ENCODE measurements at regions not wholly inside any gene's neighbourhood (a gene's known extent, or its start where the extent isn't known, plus 50 kb on each side); places are given as distances from the start of the nearest gene placed in this dataset.

DNA sequence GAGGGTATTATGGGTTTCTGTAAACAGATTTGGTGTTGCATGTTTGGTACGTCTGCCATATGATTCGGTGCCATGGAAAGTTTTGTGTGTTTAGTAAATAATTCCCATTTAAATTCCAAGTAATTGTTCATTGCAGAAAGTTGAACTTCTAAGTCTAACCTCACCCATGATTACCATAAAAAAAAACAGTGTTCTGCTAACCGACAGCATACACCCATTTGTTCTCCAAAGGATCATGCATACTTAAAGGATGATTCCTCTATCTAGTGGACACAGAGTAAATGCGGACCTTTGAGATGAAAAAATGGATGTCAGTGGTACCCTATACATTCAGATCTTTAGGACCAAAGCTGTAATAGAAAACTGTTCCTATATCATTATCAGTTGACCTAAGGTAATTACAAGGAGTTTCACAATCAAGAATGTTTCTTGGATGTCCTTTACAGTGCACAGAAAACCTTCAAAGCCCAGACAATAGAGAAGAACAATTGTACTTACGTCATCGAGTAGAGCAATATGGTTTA, 209.9 kb downstream of the CRPPA start:
- TF ChIP-seq EP300 (IDR thresholded peaks at IDR 0.05) (no peak), POLR2AphosphoS5 (IDR thresholded peaks at IDR 0.05) (no peak), POLR2A (IDR thresholded peaks at IDR 0.05) (no peak)
- TF ChIP-seq, protein P1, sequence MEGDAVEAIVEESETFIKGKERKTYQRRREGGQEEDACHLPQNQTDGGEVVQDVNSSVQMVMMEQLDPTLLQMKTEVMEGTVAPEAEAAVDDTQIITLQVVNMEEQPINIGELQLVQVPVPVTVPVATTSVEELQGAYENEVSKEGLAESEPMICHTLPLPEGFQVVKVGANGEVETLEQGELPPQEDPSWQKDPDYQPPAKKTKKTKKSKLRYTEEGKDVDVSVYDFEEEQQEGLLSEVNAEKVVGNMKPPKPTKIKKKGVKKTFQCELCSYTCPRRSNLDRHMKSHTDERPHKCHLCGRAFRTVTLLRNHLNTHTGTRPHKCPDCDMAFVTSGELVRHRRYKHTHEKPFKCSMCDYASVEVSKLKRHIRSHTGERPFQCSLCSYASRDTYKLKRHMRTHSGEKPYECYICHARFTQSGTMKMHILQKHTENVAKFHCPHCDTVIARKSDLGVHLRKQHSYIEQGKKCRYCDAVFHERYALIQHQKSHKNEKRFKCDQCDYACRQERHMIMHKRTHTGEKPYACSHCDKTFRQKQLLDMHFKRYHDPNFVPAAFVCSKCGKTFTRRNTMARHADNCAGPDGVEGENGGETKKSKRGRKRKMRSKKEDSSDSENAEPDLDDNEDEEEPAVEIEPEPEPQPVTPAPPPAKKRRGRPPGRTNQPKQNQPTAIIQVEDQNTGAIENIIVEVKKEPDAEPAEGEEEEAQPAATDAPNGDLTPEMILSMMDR (IDR thresholded peaks at IDR 0.05), result no peak
- Histone ChIP-seq H3K27ac (no peak overlapping the region), H3K4me1 (no peaks in the 10 kb centered on the region), H3K9me3 (no peaks in the 10 kb centered on the region), H3K4me3 (no peak overlapping the region), H3K27me3 (no peaks in the 10 kb centered on the region), H3K36me3 (peaks cover 0 to 4% (median 0%) of the 10 kb centered on the region in 4 donors)
- intact Hi-C loops (cut with DNase I; ENCODE audit: low total_unique reads), result no loop called here
- WGBS, 5 donors, result 88 to 91% (median 89%) methylated on average over 6 of the region's 6 CpGs
- DNase-seq, result no peak

DNA sequence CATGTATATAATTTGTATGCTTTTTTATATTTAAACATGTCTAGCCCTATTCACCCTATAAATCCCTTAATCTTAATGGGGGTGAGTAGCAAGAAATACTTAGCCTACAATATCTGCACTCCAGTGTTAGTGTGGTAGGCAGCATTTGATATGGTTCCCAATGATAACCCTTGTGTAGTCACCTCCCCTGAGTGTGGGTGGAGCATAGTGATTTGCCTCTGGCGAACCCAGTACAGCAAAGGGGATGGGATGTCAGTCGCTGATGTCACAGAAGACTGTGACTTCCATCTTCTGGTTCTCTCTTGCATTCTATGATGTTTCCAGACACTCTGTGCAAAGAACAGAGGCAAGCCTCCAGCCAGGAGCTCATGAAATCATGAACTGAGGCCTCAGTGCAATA, 211.2 kb downstream of the CRPPA start:
- Histone ChIP-seq H3K27me3 (no peaks in the 10 kb centered on the region), H3K9me3 (no peaks in the 10 kb centered on the region), H3K27ac (no peak overlapping the region), H3K4me3 (no peak overlapping the region), H3K4me1 (no peaks in the 10 kb centered on the region), H3K36me3 (peaks cover 0 to 4% (median 0%) of the 10 kb centered on the region in 4 donors)
- TF ChIP-seq EP300 (IDR thresholded peaks at IDR 0.05) (no peak), POLR2A (IDR thresholded peaks at IDR 0.05) (no peak)
- no peak for DNase-seq
- intact Hi-C loops (cut with DNase I; ENCODE audit: low total_unique reads), result no loop called here
- 84 to 97% (median 94%) methylated on average over 2 of the region's 2 CpGs for WGBS, 5 donors

DNA sequence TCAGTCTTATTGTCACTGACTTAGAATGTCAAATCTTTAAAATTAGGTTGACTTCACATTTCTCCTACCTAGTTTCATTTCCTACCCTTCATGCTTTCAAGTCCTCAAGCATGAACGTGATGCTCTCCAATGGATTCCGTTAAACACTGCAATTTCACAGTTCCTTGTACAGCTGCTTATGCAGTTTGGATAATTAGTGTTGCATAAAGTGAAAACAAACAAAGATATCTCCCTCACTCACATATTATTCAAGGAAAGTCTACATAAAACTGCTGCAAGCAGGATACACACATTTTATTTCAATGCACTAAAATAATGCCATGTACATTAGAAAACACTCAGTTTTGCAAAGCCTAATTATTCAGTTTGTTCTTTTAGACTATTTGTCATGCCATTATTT, 214.0 kb downstream of the CRPPA start:
- DNase-seq, result no peak
- intact Hi-C loops (cut with DNase I; ENCODE audit: low total_unique reads), result no loop called here
- no peak overlapping the region for H3K27ac ChIP-seq

DNA sequence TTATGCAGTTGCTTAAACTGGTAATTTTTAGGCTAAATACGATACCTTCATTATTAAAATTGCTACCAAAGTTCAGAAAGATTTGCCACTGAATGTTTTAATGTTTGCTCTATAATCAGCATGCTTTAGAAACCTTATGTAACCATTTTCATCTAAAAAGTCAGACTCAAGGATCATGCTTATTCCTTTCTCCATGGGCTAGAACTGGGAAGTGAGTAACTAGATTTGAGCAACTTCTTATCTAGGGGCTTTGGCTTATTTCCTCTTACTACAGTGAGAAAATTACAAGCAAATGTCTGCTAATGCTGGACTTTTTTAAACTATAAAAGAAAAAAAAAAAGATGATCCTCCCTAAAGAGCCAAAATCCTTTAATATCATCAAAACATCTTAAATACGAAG, 215.9 kb downstream of the CRPPA start:
- 83 to 98% (median 96%) methylated on average over 2 of the region's 2 CpGs for WGBS, 5 donors
- no peak overlapping the region for H3K4me3 ChIP-seq
- TF ChIP-seq, protein P1 (IDR thresholded peaks at IDR 0.05), result no peak
- TF ChIP-seq POLR2AphosphoS5 (IDR thresholded peaks at IDR 0.05), result no peak
- no peak for TF ChIP-seq EP300 (IDR thresholded peaks at IDR 0.05)
- TF ChIP-seq POLR2A (IDR thresholded peaks at IDR 0.05), result no peak
- H3K9me3 ChIP-seq, result no peaks in the 10 kb centered on the region
- H3K27me3 ChIP-seq, result no peaks in the 10 kb centered on the region
- H3K4me1 ChIP-seq, result no peaks in the 10 kb centered on the region
- intact Hi-C loops (cut with DNase I; ENCODE audit: low total_unique reads), result no loop called here
- no peak overlapping the region for H3K27ac ChIP-seq
- DNase-seq, result no peak
- H3K36me3 ChIP-seq, result peaks cover 0 to 4% (median 0%) of the 10 kb centered on the region in 4 donors

More for the DNA sequence above, 214.0 kb downstream of the CRPPA start:
- TF ChIP-seq EP300 (IDR thresholded peaks at IDR 0.05) (no peak), POLR2AphosphoS5 (IDR thresholded peaks at IDR 0.05) (no peak), POLR2A (IDR thresholded peaks at IDR 0.05) (no peak)
- TF ChIP-seq, protein P1 (IDR thresholded peaks at IDR 0.05), result no peak
- Histone ChIP-seq H3K9me3 (no peaks in the 10 kb centered on the region), H3K4me1 (no peaks in the 10 kb centered on the region), H3K27me3 (no peaks in the 10 kb centered on the region), H3K4me3 (no peak overlapping the region), H3K36me3 (peaks cover 0 to 4% (median 0%) of the 10 kb centered on the region in 4 donors)
- WGBS, 5 donors, result 70 to 87% (median 76%) methylated on average over 2 of the region's 2 CpGs

DNA sequence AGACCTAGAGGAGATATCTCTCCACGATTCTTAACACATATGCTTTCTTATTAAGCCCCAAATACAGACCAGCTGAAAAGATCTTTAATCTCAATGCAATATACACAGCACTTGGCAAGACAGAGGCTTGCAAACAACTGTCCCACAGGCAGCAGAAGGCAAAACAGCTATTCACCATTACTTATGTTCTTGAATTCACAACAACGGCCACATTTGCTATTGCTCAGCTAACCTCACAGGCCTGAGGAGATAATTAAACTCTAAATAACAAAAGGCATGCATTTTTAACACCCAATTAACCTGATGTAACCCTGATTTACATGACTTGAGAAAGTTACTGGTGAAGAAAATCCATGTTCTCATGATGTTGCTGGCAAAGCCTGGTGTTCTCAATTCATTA, 216.4 kb downstream of the CRPPA start:
- 56 to 73% (median 62%) methylated on average over 2 of the region's 2 CpGs for WGBS, 5 donors
- H3K36me3 ChIP-seq, result no peaks in the 10 kb centered on the region
- no peak for TF ChIP-seq POLR2AphosphoS5 (IDR thresholded peaks at IDR 0.05)
- TF ChIP-seq POLR2A (IDR thresholded peaks at IDR 0.05), result no peak
- no peak for TF ChIP-seq EP300 (IDR thresholded peaks at IDR 0.05)
- TF ChIP-seq, protein P1 (IDR thresholded peaks at IDR 0.05), result no peak
- H3K27me3 ChIP-seq, result no peaks in the 10 kb centered on the region
- H3K9me3 ChIP-seq, result no peaks in the 10 kb centered on the region
- H3K4me3 ChIP-seq, result no peak overlapping the region
- intact Hi-C loops (cut with DNase I; ENCODE audit: low total_unique reads), result no loop called here
- no peak for DNase-seq
- H3K4me1 ChIP-seq, result no peaks in the 10 kb centered on the region
- no peak overlapping the region for H3K27ac ChIP-seq
